GM18498 (cell line): ENCODE measurements at regions not wholly inside any gene's neighbourhood (a gene's known extent, or its start where the extent isn't known, plus 50 kb on each side); places are given as distances from the start of the nearest gene placed in this dataset.
"Not testable (repeated sequence)": the region's sequence is repeated elsewhere in the genome, so short reads cannot be mapped to it uniquely, and the experiment has no call there.

Experiments
- ATAC-seq: cut with Tn5 transposase; IDR thresholded peaks from one replicate; pipeline ENCODE4 v1.9.1; 2021; ENCODE audit warnings: mild to moderate bottlenecking, moderate library complexity; ENCODE audit not compliant: unreplicated experiment

DNA sequence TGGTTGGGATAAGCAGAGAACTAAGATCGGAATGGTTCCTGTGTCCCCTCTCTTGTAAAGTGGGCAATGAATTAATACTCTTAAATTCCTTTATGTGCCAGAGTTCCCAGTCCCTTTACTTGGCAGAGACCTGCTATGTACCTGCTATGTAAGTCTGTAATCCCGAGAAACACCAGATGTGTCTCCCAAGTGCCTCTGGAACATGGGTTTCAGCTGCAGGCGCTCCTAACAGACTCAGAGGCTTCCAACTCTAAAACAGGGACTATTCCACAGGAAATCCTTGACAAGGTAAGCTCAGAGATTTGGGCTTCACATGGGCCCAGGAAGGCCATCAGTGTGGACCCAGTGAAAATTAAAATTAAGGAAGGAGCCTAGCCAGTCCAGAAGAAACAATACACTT lies 117.7 kb upstream of the PLCL2 start:
- ATAC-seq = no peak

GRCh38 chr3:16768014-16768413 lies 116.7 kb upstream of the PLCL2 start:
- no peak for ATAC-seq

- no peak for ATAC-seq
Measured at GRCh38 chr3:16768956-16769355, 115.8 kb upstream of the PLCL2 start.

DNA sequence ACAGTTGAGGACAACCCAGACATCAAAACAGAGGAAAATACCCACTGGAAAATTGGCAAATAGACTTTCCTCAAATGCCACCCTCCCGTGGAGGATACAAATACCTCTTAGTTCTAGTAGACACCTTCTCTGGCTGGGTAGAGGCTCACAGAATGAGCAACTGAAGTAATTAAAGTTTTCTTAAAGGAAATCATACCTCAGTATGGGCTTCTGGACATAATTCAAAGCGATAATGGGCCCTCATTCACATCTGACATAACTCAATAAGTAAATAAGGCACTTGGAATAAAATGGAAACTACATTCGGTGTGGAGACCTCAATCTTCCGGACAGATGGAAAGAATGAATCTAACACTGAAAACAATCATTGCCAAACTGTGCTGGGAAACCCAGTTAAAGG lies 115.2 kb upstream of the PLCL2 start:
- ATAC-seq = no peak

- ATAC-seq = no peak
Measured at GRCh38 chr3:16770021-16770420, 114.7 kb upstream of the PLCL2 start.

DNA sequence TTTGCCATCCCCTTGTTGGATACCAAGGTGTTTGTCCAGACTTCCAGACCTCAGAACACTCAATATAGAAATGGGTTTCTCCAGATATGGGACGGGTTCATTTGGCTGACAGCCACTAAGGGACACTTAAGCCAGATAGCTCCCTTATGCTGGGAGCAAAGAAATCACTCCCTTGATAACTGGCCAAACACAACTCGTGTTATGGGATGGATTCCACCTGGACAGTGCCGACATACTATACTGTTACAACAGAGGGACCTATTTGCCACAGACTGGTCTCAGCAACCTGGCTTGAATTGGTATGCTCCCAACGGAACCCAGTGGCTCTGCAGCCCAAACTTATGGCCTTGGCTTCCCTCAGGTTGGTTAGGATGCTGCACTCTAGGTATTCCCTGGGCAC lies 114.0 kb upstream of the PLCL2 start:
- ATAC-seq = no peak

DNA sequence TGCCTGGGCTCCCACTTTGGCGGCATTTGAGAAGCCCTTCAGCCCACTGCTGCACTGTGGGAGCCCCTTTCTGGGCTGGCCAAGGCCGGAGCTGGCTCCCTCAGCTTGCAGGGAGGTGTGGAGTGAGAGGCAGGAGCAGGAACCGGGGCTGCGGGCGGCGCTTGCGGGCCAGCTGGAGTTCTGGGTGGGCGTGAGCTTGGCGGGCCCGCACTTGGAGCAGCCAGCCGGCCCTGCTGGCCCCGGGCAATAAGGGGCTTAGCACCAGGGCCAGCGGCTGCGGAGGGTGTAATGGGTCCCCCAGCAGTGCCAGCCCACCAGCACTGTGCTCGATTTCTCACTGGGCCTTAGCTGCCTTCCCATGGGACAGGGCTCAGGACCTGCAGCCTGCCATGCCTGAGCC lies 111.2 kb upstream of the PLCL2 start:
- ATAC-seq = not testable (repeated sequence)

DNA sequence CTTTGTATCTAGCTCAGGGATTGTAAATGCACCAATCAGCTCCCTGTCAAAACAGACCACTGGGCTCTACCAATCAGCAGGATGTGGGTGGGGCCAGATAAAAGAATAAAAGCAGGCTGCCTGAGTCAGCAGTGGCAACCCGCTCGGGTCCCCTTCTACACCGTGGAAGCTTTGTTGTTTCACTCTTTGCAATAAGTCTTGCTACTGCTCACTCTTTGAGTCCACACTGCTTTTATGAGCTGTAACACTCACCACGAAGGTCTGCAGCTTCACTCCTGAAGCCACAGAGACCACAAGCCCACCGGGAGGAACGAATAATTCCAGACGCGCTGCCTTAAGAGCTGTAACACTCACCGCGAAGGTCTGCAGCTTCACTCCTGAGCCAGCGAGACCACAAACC lies 110.2 kb upstream of the PLCL2 start:
- ATAC-seq = not testable (repeated sequence)

DNA sequence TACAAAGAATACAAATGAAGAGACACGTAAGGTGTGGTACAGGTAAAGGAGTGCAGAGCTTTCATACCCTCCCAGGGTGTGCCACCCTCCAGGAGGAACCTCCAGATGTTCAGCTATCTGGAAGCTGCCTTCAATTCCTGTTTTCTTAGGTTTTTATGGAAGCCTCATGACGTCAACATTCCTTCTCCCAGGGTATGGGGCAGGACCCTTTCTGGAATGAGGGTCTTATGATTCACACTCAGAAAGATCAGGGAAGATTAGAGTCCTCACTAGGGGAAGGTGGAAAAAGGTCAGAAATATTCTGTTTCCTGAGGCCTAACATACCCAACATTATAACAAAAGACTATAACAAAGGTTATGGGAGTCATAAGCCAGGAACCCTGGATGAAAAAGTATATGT lies 99.8 kb upstream of the PLCL2 start:
- no peak for ATAC-seq

GRCh38 chr3:16785465-16785864 lies 99.3 kb upstream of the PLCL2 start:
- ATAC-seq = no peak

DNA sequence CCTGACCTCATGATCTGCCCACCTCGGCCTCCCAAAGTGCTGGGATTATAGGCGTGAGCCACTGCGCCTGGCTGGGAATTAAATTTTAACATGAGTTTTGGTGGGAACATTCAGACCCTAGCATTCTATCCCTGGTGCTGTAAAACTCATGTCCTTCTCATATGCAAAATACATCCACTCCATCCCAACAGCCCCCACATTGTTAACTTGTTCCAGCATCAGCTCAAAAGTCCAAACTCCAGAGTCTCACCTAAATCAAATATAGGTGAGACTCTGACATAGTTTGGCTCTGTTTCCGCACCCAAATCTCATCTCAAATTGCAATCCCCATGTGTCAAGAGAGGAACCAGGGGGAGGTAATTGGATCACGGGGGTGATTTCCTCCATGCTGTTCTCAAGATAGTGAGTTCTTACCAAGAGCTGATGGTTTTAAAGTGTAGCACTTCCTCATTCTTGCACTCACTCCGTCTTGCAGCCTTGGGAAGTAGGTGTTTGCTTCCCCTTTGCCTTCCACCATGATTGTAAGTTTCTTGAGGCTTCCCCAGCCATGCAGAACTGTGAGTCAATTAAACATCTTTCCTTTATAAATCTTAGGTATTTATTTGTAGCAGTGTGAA lies 96.2 kb upstream of the PLCL2 start:
- no peak for ATAC-seq

DNA sequence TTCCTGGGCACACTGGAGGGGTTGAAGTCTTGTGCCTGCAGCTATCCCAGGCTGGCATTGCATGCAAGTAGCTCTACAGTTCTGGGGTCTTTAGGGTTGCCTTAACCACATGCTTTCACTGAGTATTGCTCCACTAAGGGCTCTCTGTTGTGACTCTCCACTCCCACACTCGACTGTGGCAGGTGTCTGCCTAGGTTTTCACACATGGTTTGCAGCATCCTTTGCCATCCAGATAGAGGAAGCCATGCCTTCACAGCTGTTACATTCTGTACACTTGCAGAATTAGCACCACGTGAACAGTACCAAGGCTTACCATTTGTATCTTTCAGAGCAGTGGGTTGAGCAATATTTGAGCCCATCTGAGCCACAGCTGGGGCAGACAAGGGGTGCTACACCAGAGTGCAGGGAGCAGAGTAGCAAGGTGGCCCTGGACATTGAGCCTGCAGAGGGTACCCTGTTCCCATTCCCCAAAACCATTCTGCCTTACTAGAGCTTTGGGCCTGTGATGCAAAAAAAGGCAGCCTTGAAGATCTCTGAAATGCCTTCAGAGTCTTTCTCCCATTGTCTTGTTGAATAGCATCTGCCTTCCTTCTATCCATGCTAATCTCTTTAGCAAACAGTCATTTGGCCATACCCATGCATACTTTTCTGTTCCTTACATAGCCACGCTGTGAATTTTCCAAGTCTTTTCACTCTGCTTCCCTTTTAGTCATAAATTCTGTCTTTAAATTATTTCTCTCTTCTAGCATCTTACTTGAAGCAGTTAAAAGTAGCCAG lies 95.2 kb upstream of the PLCL2 start:
- ATAC-seq = no peak

- ATAC-seq = no peak
Measured at GRCh38 chr3:16790432-16791400, 94.0 kb upstream of the PLCL2 start.

DNA sequence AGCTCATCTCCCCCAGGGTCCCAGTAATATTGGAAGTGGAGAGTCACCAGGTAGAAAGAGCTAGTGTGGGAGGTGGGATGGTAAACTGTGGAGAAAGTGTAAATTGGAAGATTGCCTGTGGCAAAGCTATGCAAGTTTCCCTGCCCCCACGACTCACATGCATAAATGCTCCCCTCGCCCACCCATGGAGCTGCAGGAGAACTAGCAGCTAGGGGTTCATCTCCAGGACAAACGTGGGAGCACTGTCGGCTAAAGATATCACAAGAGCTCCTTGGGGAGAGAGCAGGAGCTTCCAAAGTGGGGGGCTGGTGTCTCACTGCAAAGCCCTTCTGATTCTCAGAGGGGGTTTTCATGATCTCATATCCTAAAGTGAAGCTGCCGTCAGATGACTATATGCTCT lies 91.4 kb upstream of the PLCL2 start:
- no peak for ATAC-seq

- ATAC-seq = no peak
Measured at GRCh38 chr3:16794257-16794656, 90.5 kb upstream of the PLCL2 start.

DNA sequence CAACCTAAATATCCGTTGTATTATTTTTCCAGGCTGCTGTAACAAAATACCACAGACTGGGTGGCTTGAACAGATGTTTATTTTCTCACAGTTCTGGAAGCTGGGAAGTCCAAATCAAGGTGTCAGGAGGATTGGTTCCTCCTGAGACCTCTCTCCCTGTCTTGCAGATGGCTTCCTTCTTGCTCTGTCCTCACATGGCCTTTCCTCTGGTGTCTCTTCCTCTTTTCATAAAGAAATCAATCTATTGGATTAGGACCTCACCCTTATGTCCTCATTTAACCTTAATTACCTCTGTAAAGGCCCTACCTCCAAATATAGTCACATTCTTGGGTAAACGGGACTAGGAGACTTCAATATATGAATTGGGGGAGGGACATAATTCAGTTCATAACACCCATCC lies 89.2 kb upstream of the PLCL2 start:
- no peak for ATAC-seq

GRCh38 chr3:16797831-16798230 lies 86.9 kb upstream of the PLCL2 start:
- ATAC-seq = no peak

DNA sequence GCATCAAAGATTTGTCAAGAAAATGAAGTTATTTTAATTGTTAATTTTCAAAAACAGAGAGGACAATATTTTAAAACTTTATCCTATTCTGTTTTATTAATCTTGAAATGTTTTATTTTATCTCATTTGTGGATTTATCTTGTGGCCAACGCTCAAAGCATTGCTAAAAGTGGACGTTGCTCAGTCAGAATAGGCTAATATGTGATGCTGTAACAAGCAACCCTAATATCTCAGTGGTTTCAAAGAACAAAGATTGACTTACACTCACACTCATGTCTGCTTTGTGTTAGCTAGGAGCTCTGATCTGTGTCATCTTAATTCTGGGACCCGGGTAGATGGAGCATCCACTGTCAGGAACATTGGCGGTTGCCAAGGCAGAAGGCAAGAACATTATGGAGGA lies 86.0 kb upstream of the PLCL2 start:
- no peak for ATAC-seq

GRCh38 chr3:16800361-16800760 lies 84.4 kb upstream of the PLCL2 start:
- no peak for ATAC-seq

- ATAC-seq = no peak
Measured at GRCh38 chr3:16801223-16801622, 83.5 kb upstream of the PLCL2 start.

- no peak for ATAC-seq
Measured at GRCh38 chr3:16801698-16802097, 83.1 kb upstream of the PLCL2 start.

GRCh38 chr3:16802389-16802788 lies 82.4 kb upstream of the PLCL2 start:
- peak; percentile 76 for ATAC-seq
